Gastrocnemius medialis (tissue), 4 donors: ENCODE measurements at regions not wholly inside any gene's neighbourhood (a gene's known extent, or its start where the extent isn't known, plus 50 kb on each side); places are given as distances from the start of the nearest gene placed in this dataset.

Experiments
- ATAC-seq, 2 donors: fragments of 150-250 bp; one replicate each; pipeline ENCODE4 v1.9.1; 2016
- DNase-seq, 2 donors: peaks; one replicate each; pipeline ENCODE4 v3.0.0-alpha.2; 2019
- H3K27ac ChIP-seq, 4 donors: fragments of 200-600 bp; sonication (generic); 1 replicate in 1 of 4; 2 replicates in 3 of 4; pipeline ENCODE4 v1.5.1; 2016 to 2018; ENCODE audit warnings: mild to moderate bottlenecking in 2 of 4, moderate library complexity in 1 of 4
- H3K27me3 ChIP-seq, 3 donors: fragments of 200-600 bp; sonication (generic) in 2 of 3; 1 replicate in 1 of 3; 2 replicates in 2 of 3; pipeline versions ENCODE4 v1.5.1 to v1.6.0; 2016 to 2019; ENCODE audit warnings: mild to moderate bottlenecking in 1 of 3, moderate library complexity in 1 of 3
- H3K36me3 ChIP-seq, 2 donors: fragments of 200-600 bp; sonication (generic) in 1 of 2; one replicate each; pipeline ENCODE4 v1.5.1; 2017 to 2018
- H3K4me1 ChIP-seq, 2 donors: fragments of 200-600 bp; sonication (generic) in 1 of 2; one replicate each; pipeline ENCODE4 v1.5.1; 2016 to 2017; ENCODE audit warnings: mild to moderate bottlenecking in 2 of 2
- H3K4me3 ChIP-seq, 4 donors: fragments of 200-600 bp; sonication (generic) in 3 of 4; 1 replicate in 1 of 4; 2 replicates in 3 of 4; pipeline ENCODE4 v1.5.1; 2016 to 2019; ENCODE audit warnings: mild to moderate bottlenecking in 2 of 4
- H3K9me3 ChIP-seq, 3 donors: fragments of 200-600 bp; sonication (generic) in 2 of 3; 1 replicate in 1 of 3; 2 replicates in 2 of 3; pipeline ENCODE4 v1.5.1; 2016 to 2019
- CTCF ChIP-seq, 5 experiments: fragments of 450-650 bp in 3 of 5; fragments of 200-600 bp in 2 of 5; sonication (generic) in 2 of 5; IDR thresholded peaks in 4 of 5; conservative IDR thresholded peaks in 1 of 5; 1 replicate in 4 of 5; 2 replicates in 1 of 5; pipeline ENCODE4 v1.5.1; 2016 to 2019; ENCODE audit warnings: antibody characterized with exemption in 5 of 5, mild to moderate bottlenecking in 3 of 5, moderate library complexity in 3 of 5
- POLR2A ChIP-seq, 2 donors: fragments of 450-650 bp; IDR thresholded peaks; one replicate each; pipeline ENCODE4 v1.6.1; 2017; ENCODE audit warnings: antibody characterized with exemption in 2 of 2, mild to moderate bottlenecking in 2 of 2, moderate library complexity in 2 of 2
- in situ Hi-C, 4 donors: fragments of 200-750 bp; cut with MboI; loops; one replicate each; pipeline versions ENCODE4 v1.15.0 to v1.8.0; 2017; ENCODE audit warnings: low sequenced_read_pairs in 4 of 4
- intact Hi-C: fragments of 100-400 bp; cut with DNase I; formaldehyde crosslinking; loops from one replicate; pipeline ENCODE4 v1.15.1; 2023; ENCODE audit warnings: low total_unique reads

DNA sequence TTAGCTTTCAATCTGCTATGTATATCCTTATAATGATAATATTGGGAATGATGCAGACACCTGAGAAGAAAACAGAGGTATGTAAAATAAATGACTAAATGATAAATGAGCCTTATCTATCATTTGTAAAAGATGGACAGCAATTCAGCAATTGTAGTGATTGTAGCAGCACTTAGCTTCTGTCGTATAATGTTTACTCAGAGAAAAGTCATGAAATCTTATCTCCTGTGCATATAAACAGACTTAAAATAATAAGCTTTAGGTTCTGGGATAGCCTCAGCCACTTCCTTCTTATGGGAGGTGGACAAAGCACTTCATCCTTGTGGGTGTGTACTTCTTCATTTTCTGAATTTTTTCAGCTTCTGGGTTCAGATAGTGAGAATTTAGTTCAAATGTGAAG lies 324.8 kb upstream of the MAP3K7 start:
- Histone ChIP-seq H3K36me3 (no peaks in the 10 kb centered on the region), H3K9me3 (no peaks in the 10 kb centered on the region), H3K4me3 (no peak overlapping the region), H3K4me1 (no peaks in the 10 kb centered on the region), H3K27me3 (no peaks in the 10 kb centered on the region), H3K27ac (no peak overlapping the region)
- no peak for DNase-seq
- ATAC-seq, result no peak
- intact Hi-C loops, result no loop called here
- no peak for TF ChIP-seq CTCF (IDR thresholded peaks at IDR 0.05 in 4 of 5, conservative IDR thresholded peaks at IDR 0.05 in 1 of 5)
- TF ChIP-seq POLR2A (IDR thresholded peaks at IDR 0.05), result no peak
- in situ Hi-C loops, result no loop called here

DNA sequence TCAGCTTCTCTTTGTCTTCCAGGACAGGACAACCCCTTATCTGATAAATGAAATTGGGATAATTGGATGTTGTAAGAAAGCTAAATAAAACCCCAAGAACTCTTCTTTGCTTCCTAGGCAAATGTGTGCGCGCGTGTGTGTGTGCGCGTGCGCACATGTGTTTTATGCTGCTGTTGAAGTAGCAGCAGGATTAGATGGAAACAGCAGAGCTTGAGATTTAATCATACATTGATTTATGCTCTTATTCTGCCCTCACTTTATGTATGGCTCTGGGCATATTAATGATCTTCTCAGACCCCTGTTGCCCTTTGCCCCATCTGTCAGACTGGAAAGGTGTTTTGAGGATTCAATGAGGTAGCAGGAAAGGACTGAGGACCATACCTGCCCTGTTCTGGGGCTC lies 324.0 kb upstream of the MAP3K7 start:
- no peak overlapping the region for H3K4me3 ChIP-seq
- intact Hi-C loops (no loop called here), in situ Hi-C loops (no loop called here)
- H3K36me3 ChIP-seq, result no peaks in the 10 kb centered on the region
- no peak overlapping the region for H3K27ac ChIP-seq
- DNase-seq (no peak), ATAC-seq (no peak)
- no peaks in the 10 kb centered on the region for H3K9me3 ChIP-seq
- no peak for TF ChIP-seq CTCF (IDR thresholded peaks at IDR 0.05 in 4 of 5, conservative IDR thresholded peaks at IDR 0.05 in 1 of 5)
- no peak for TF ChIP-seq POLR2A (IDR thresholded peaks at IDR 0.05)
- H3K4me1 ChIP-seq, result no peaks in the 10 kb centered on the region
- no peaks in the 10 kb centered on the region for H3K27me3 ChIP-seq

DNA sequence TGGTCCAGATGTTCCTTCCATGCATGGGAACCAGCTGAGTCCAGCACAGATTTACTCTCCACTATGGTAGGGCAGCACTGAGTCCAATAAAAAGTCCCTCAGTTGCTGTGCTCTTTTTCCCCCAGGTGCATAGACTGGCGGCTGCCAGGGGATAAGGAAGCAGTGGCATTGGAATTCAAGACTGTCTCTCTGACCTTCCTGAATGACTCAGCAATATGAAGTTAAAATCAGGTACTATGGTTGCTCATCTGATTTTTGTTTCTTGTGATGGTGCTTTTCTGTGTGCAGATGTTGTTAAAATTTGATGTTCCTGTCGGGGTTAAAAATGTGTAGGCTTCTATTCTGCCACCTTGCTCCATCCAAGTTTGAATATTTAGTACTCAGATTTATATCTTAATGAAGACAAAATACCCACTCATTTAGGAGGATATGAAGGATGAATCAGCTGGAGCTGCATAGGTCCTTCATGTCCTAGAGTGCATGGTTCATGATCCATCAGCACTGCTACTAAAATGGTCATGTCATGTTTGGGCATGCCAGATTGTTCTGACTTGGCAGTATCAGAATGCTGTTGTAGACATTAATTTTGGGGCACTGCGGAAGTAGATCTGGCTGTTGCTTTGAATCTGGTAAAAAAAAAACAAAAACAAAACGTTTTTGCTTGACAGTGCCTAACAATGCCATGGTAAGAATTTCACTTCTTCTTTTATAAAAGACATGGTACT lies 321.2 kb upstream of the MAP3K7 start:
- DNase-seq (no peak), ATAC-seq (no peak)
- H3K4me1 ChIP-seq, result no peaks in the 10 kb centered on the region
- H3K27me3 ChIP-seq, result no peaks in the 10 kb centered on the region
- in situ Hi-C loops, result no loop called here
- no peaks in the 10 kb centered on the region for H3K36me3 ChIP-seq
- no peak for TF ChIP-seq POLR2A (IDR thresholded peaks at IDR 0.05)
- no peak for TF ChIP-seq CTCF (IDR thresholded peaks at IDR 0.05 in 4 of 5, conservative IDR thresholded peaks at IDR 0.05 in 1 of 5)
- H3K27ac ChIP-seq, result no peak overlapping the region
- no peaks in the 10 kb centered on the region for H3K9me3 ChIP-seq
- no peak overlapping the region for H3K4me3 ChIP-seq
- intact Hi-C loops, result no loop called here

- no peaks in the 10 kb centered on the region for H3K4me1 ChIP-seq
- ATAC-seq (no peak), DNase-seq (no peak)
- H3K27me3 ChIP-seq, result no peaks in the 10 kb centered on the region
- intact Hi-C loops, result no loop called here
- H3K27ac ChIP-seq, result no peak overlapping the region
- H3K9me3 ChIP-seq, result no peaks in the 10 kb centered on the region
- no peak for TF ChIP-seq POLR2A (IDR thresholded peaks at IDR 0.05)
- no peak for TF ChIP-seq CTCF (IDR thresholded peaks at IDR 0.05 in 4 of 5, conservative IDR thresholded peaks at IDR 0.05 in 1 of 5)
- in situ Hi-C loops, result no loop called here
- no peaks in the 10 kb centered on the region for H3K36me3 ChIP-seq
- H3K4me3 ChIP-seq, result no peak overlapping the region
These were observed 318.5 kb upstream of the MAP3K7 start for GRCh38 chr6:90905351-90905750.

DNA sequence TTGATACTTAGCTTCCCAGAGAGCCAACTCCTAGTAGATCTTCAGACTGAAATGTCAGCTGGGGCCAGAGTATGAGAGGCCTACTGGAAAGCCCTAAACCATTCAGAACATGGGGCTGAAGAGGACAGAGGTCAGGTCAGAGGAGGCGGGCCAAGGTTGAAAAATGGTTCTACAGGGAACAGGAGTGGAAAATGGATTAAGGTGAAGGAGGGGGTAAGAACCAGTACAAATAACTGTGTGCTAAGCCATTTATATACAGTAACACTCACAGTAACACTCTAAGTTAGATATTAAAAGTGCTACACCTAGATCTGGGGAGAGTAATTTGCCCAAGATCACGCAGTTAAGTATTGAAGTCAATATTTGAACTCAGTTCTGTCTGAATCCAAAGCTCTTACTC lies 313.2 kb upstream of the MAP3K7 start:
- DNase-seq (no peak), ATAC-seq (no peak)
- no peaks in the 10 kb centered on the region for H3K9me3 ChIP-seq
- TF ChIP-seq POLR2A (IDR thresholded peaks at IDR 0.05) (no peak), CTCF (IDR thresholded peaks at IDR 0.05 in 4 of 5, conservative IDR thresholded peaks at IDR 0.05 in 1 of 5) (no peak)
- H3K36me3 ChIP-seq, result no peaks in the 10 kb centered on the region
- intact Hi-C loops, result no loop called here
- no peaks in the 10 kb centered on the region for H3K27me3 ChIP-seq
- H3K4me1 ChIP-seq, result no peaks in the 10 kb centered on the region
- H3K27ac ChIP-seq, result no peak overlapping the region
- no peak overlapping the region for H3K4me3 ChIP-seq
- in situ Hi-C loops, result no loop called here
